ENCODE measurements at regions not wholly inside any gene's neighbourhood (a gene's known extent, or its start where the extent isn't known, plus 50 kb on each side); places are given as distances from the start of the nearest gene placed in this dataset.

GRCh38 chr4:123166023-123166422 is 230.6 kb upstream of the SPRY1 start:
- H3K36me3 ChIP-seq (ENCODE audit: control insufficient read depth, insufficient read depth, low read length), result no peaks in the 10 kb centered on the region
- no peak for DNase-seq (ENCODE audit: extremely low read depth, insufficient read length)
- no peak for TF ChIP-seq CTCF (IDR thresholded peaks at IDR 0.05; ENCODE audit: insufficient read depth, low read length, poor library complexity, severe bottlenecking)
- H3K4me3 ChIP-seq (replicated peaks; ENCODE audit: low read depth, low read length), result no peak overlapping the region
- no peaks in the 10 kb centered on the region for H3K27me3 ChIP-seq (replicated peaks; ENCODE audit: control insufficient read depth, insufficient read depth, low read length)

- no peak for DNase-seq (ENCODE audit: extremely low read depth, insufficient read length)
- TF ChIP-seq CTCF (IDR thresholded peaks at IDR 0.05; ENCODE audit: insufficient read depth, low read length, poor library complexity, severe bottlenecking), result no peak
- Histone ChIP-seq H3K4me3 (replicated peaks; ENCODE audit: low read depth, low read length) (no peak overlapping the region), H3K27me3 (replicated peaks; ENCODE audit: control insufficient read depth, insufficient read depth, low read length) (no peaks in the 10 kb centered on the region), H3K36me3 (ENCODE audit: control insufficient read depth, insufficient read depth, low read length) (no peaks in the 10 kb centered on the region)
Observed at GRCh38 chr4:123167931-123168330, 228.7 kb upstream of the SPRY1 start.

GRCh38 chr4:123168812-123169211 is 227.8 kb upstream of the SPRY1 start:
- Histone ChIP-seq H3K27me3 (replicated peaks; ENCODE audit: control insufficient read depth, insufficient read depth, low read length) (no peaks in the 10 kb centered on the region), H3K36me3 (ENCODE audit: control insufficient read depth, insufficient read depth, low read length) (no peaks in the 10 kb centered on the region), H3K4me3 (replicated peaks; ENCODE audit: low read depth, low read length) (no peak overlapping the region)
- DNase-seq (ENCODE audit: extremely low read depth, insufficient read length), result no peak
- no peak for TF ChIP-seq CTCF (IDR thresholded peaks at IDR 0.05; ENCODE audit: insufficient read depth, low read length, poor library complexity, severe bottlenecking)

- Histone ChIP-seq H3K36me3 (ENCODE audit: control insufficient read depth, insufficient read depth, low read length) (no peaks in the 10 kb centered on the region), H3K27me3 (replicated peaks; ENCODE audit: control insufficient read depth, insufficient read depth, low read length) (no peaks in the 10 kb centered on the region), H3K4me3 (replicated peaks; ENCODE audit: low read depth, low read length) (no peak overlapping the region)
- no peak for TF ChIP-seq CTCF (IDR thresholded peaks at IDR 0.05; ENCODE audit: insufficient read depth, low read length, poor library complexity, severe bottlenecking)
- no peak for DNase-seq (ENCODE audit: extremely low read depth, insufficient read length)
Observed at GRCh38 chr4:123170843-123171242, 225.8 kb upstream of the SPRY1 start.

- Histone ChIP-seq H3K4me3 (replicated peaks; ENCODE audit: low read depth, low read length) (no peak overlapping the region), H3K36me3 (ENCODE audit: control insufficient read depth, insufficient read depth, low read length) (no peaks in the 10 kb centered on the region), H3K27me3 (replicated peaks; ENCODE audit: control insufficient read depth, insufficient read depth, low read length) (no peaks in the 10 kb centered on the region)
- no peak for DNase-seq (ENCODE audit: extremely low read depth, insufficient read length)
- no peak for TF ChIP-seq CTCF (IDR thresholded peaks at IDR 0.05; ENCODE audit: insufficient read depth, low read length, poor library complexity, severe bottlenecking)
Observed at GRCh38 chr4:123176605-123177004, 220.0 kb upstream of the SPRY1 start.

- Histone ChIP-seq H3K36me3 (ENCODE audit: control insufficient read depth, insufficient read depth, low read length) (no peaks in the 10 kb centered on the region), H3K4me3 (replicated peaks; ENCODE audit: low read depth, low read length) (no peak overlapping the region), H3K27me3 (replicated peaks; ENCODE audit: control insufficient read depth, insufficient read depth, low read length) (no peaks in the 10 kb centered on the region)
- TF ChIP-seq CTCF (IDR thresholded peaks at IDR 0.05; ENCODE audit: insufficient read depth, low read length, poor library complexity, severe bottlenecking), result no peak
- no peak for DNase-seq (ENCODE audit: extremely low read depth, insufficient read length)
Observed at GRCh38 chr4:123182289-123182688, 214.3 kb upstream of the SPRY1 start.
